NCI-H1694 treated with DMSO at 0.1 percent for 48 hours (cell line): ENCODE measurements at regions not wholly inside any gene's neighbourhood (a gene's known extent, or its start where the extent isn't known, plus 50 kb on each side); places are given as distances from the start of the nearest gene placed in this dataset.
"Not testable (repeated sequence)": the region's sequence is repeated elsewhere in the genome, so short reads cannot be mapped to it uniquely, and the experiment has no call there.

ENCODE experiments used
- DNase-seq: peaks from one replicate; lab custom pipeline; 2025; lab: John Stamatoyannopoulos, UW

GRCh38 chrX:3509934-3510333 lies 163.5 kb upstream of the MXRA5 start:
- no peak for DNase-seq

- DNase-seq: no peak
Observed at GRCh38 chrX:3504916-3505315, 158.5 kb upstream of the MXRA5 start.

- DNase-seq: peak; percentile 25
Observed at GRCh38 chrX:3501833-3502535, 155.5 kb upstream of the MXRA5 start.

- DNase-seq: peak; percentile 22
Observed at GRCh38 chrX:3495836-3496769, 149.7 kb upstream of the MXRA5 start.

GRCh38 chrX:3493605-3494004 lies 147.2 kb upstream of the MXRA5 start:
- DNase-seq: no peak

- DNase-seq: no peak
Observed at GRCh38 chrX:3485727-3486126, 139.3 kb upstream of the MXRA5 start.

- DNase-seq: no peak
Observed at GRCh38 chrX:3479026-3479425, 132.6 kb upstream of the MXRA5 start.

- no peak for DNase-seq
Observed at GRCh38 chrX:3476973-3477372, 130.5 kb upstream of the MXRA5 start.

- DNase-seq: not testable (repeated sequence)
Observed at GRCh38 chrX:3470211-3470679, 123.8 kb upstream of the MXRA5 start.

- no peak for DNase-seq
Observed at GRCh38 chrX:3468031-3468430, 121.6 kb upstream of the MXRA5 start.

GRCh38 chrX:3465017-3465416 lies 118.6 kb upstream of the MXRA5 start:
- no peak for DNase-seq

- no peak for DNase-seq
Observed at GRCh38 chrX:3462166-3462508, 115.7 kb upstream of the MXRA5 start.

GRCh38 chrX:3461397-3462165 lies 115.1 kb upstream of the MXRA5 start:
- DNase-seq: no peak

GRCh38 chrX:3455796-3456195 lies 109.3 kb upstream of the MXRA5 start:
- DNase-seq: no peak

GRCh38 chrX:3451571-3451970 lies 105.1 kb upstream of the MXRA5 start:
- DNase-seq: peak; percentile 16

GRCh38 chrX:3450881-3451570 lies 104.6 kb upstream of the MXRA5 start:
- DNase-seq: peak; percentile 2

GRCh38 chrX:3449287-3449686 lies 102.8 kb upstream of the MXRA5 start:
- no peak for DNase-seq

- DNase-seq: no peak
Observed at GRCh38 chrX:3448563-3448962, 102.1 kb upstream of the MXRA5 start.

- DNase-seq: peak; percentile 76
Observed at GRCh38 chrX:3445806-3446490, 99.5 kb upstream of the MXRA5 start.

GRCh38 chrX:3443184-3443583 lies 96.7 kb upstream of the MXRA5 start:
- DNase-seq: peak; percentile 31

- DNase-seq: peak; percentile 13
Observed at GRCh38 chrX:3442691-3443090, 96.2 kb upstream of the MXRA5 start.
